RWPE1 (cell line): ENCODE measurements at regions not wholly inside any gene's neighbourhood (a gene's known extent, or its start where the extent isn't known, plus 50 kb on each side); places are given as distances from the start of the nearest gene placed in this dataset.

Experiments used
- CTCF ChIA-PET: fragments of 350-600 bp; sonication (Branson Sonifier 250); formaldehyde crosslinking; extraction: SDS; loops from one replicate; lab custom pipeline; 2021; lab: Yijun Ruan, JAX
- POLR2A ChIA-PET: fragments of 400-600 bp; formaldehyde crosslinking; extraction: SDS; loops from one replicate; lab custom pipeline; 2020; ENCODE audit warnings: antibody characterized with exemption; ENCODE audit not compliant: low non-redundant PET; lab: Yijun Ruan, JAX
- DNase-seq: peaks from one replicate; pipeline ENCODE4 v3.0.0; 2012; ENCODE audit warnings: low spot score
- H3K27ac ChIP-seq: fragments of 450-650 bp; 2 replicates; pipeline ENCODE4 v1.5.1; 2017
- TF ChIP-seq, protein P1 (sequence below): fragments of 450-650 bp; conservative IDR thresholded peaks from 2 replicates; pipeline ENCODE4 v1.5.1; 2017; ENCODE audit warnings: low read depth, mild to moderate bottlenecking

- DNase-seq, result peak; percentile 94
- POLR2A ChIA-PET, result no interaction called here
- H3K27ac ChIP-seq, result no peak overlapping the region
- TF ChIP-seq, protein P1, sequence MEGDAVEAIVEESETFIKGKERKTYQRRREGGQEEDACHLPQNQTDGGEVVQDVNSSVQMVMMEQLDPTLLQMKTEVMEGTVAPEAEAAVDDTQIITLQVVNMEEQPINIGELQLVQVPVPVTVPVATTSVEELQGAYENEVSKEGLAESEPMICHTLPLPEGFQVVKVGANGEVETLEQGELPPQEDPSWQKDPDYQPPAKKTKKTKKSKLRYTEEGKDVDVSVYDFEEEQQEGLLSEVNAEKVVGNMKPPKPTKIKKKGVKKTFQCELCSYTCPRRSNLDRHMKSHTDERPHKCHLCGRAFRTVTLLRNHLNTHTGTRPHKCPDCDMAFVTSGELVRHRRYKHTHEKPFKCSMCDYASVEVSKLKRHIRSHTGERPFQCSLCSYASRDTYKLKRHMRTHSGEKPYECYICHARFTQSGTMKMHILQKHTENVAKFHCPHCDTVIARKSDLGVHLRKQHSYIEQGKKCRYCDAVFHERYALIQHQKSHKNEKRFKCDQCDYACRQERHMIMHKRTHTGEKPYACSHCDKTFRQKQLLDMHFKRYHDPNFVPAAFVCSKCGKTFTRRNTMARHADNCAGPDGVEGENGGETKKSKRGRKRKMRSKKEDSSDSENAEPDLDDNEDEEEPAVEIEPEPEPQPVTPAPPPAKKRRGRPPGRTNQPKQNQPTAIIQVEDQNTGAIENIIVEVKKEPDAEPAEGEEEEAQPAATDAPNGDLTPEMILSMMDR, result no peak
- CTCF ChIA-PET, result interaction anchor here (0.5 kb wide), 1 partner anchor 104 kb away, joined by 3 read pairs; no protein-coding TSS in a partner anchor
These were observed 161.0 kb downstream of the SLC38A4 start for GRCh38 chr12:46664761-46665287.

DNA sequence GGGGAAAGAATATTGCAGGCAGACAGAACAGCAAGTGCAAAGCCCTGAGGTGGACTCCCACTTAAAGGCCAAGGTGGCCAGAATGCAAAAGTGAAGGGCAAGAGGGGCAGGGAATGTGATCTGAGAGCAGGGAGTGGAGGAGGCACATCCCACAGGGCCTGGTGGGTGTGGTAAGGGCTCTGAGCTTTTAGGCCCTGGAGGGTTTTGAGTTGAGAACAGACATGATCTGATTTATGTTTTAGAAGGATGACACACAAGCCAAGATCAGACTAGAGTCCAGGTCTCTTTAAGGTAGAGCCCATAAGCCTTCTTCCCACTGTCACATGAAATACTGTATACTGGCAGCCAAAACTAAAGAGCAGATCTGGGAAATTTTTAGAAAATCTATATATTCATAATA lies 162.5 kb downstream of the SLC38A4 start:
- CTCF ChIA-PET, result interaction anchor here (0.6 kb wide), 1 partner anchor 96 kb away, joined by 3 read pairs; no protein-coding TSS in a partner anchor
- peak overlapping the region; percentile 62 for H3K27ac ChIP-seq
- POLR2A ChIA-PET, result no interaction called here
- TF ChIP-seq, protein P1, result no peak
- peak; percentile 36 for DNase-seq

- no peak for DNase-seq
- ChIA-PET POLR2A (no interaction called here), CTCF (interaction anchor here (0.5 to 1.1 kb wide), 5 partner anchors 16 to 290 kb away, joined by 3 read pairs; no protein-coding TSS in a partner anchor)
- TF ChIP-seq, protein P1, result peak; percentile 46; the same call in 1 of the 2 replicates
- H3K27ac ChIP-seq, result no peak overlapping the region
These were observed 164.5 kb downstream of the SLC38A4 start for GRCh38 chr12:46661110-46661845.

GRCh38 chr12:46660719-46661109 lies 165.1 kb downstream of the SLC38A4 start:
- TF ChIP-seq, protein P1, result no peak
- no peak for DNase-seq
- CTCF ChIA-PET, result interaction anchor here (1.1 kb wide), 2 partner anchors 104 to 177 kb away, joined by 3 read pairs; no protein-coding TSS in a partner anchor
- H3K27ac ChIP-seq, result no peak overlapping the region
- POLR2A ChIA-PET, result no interaction called here

- CTCF ChIA-PET, result no interaction called here
- TF ChIP-seq, protein P1, result no peak
These were observed 165.5 kb downstream of the SLC38A4 start for GRCh38 chr12:46660276-46660675.

GRCh38 chr12:46659824-46660223 lies 166.0 kb downstream of the SLC38A4 start:
- DNase-seq, result no peak
- no peak overlapping the region for H3K27ac ChIP-seq
- TF ChIP-seq, protein P1, result no peak
- ChIA-PET POLR2A (no interaction called here), CTCF (no interaction called here)

More at GRCh38 chr12:46660276-46660675, 165.5 kb downstream of the SLC38A4 start:
- DNase-seq, result no peak
- POLR2A ChIA-PET, result no interaction called here
- no peak overlapping the region for H3K27ac ChIP-seq
